ENCODE measurements at regions not wholly inside any gene's neighbourhood (a gene's known extent, or its start where the extent isn't known, plus 50 kb on each side); places are given as distances from the start of the nearest gene placed in this dataset.

DNA sequence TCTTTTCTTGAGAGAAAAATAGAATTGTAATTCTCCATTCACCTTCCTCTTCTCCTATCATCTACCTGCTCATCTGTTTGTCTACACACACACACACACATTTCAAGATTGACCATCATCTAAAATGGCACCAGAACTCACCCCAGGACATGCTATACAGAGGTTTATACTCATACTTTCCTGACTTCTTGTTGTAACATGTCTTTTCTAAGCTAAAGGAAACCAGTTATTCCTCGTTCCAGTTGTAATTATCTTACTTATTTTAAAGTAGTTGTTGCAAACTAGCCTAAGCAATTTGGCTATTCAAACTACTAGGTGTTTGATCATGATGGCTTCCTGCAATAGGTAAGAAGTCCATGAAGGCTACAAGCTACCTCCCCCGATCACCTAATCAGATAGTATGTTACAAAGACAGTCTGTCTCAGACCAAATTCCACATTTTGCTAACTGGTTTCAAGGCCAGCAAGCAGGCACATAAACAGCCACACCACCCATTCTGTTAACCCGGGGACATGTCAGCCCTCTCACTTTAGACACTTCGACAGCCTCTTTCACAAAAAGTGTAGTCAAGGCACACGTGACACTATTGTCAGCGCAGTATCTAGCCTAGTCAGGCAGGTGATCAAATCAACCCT, 189.7 kb downstream of the SHQ1 start:
- DNase-seq (ENCODE audit: low read depth): no peak
- in situ Hi-C loops (cut with HindIII; ENCODE audit: low sequenced_read_pairs): no loop called here
- H3K4me3 ChIP-seq (ENCODE audit: low read depth, low read length): no peak overlapping the region
- TF ChIP-seq, protein P1, sequence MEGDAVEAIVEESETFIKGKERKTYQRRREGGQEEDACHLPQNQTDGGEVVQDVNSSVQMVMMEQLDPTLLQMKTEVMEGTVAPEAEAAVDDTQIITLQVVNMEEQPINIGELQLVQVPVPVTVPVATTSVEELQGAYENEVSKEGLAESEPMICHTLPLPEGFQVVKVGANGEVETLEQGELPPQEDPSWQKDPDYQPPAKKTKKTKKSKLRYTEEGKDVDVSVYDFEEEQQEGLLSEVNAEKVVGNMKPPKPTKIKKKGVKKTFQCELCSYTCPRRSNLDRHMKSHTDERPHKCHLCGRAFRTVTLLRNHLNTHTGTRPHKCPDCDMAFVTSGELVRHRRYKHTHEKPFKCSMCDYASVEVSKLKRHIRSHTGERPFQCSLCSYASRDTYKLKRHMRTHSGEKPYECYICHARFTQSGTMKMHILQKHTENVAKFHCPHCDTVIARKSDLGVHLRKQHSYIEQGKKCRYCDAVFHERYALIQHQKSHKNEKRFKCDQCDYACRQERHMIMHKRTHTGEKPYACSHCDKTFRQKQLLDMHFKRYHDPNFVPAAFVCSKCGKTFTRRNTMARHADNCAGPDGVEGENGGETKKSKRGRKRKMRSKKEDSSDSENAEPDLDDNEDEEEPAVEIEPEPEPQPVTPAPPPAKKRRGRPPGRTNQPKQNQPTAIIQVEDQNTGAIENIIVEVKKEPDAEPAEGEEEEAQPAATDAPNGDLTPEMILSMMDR (IDR thresholded peaks at IDR 0.05; ENCODE audit: low read depth, low read length, missing control alignments): no peak

- TF ChIP-seq, protein P1 (IDR thresholded peaks at IDR 0.05; ENCODE audit: low read depth, low read length, missing control alignments): no peak
- no peak overlapping the region for H3K4me3 ChIP-seq (ENCODE audit: low read depth, low read length)
- in situ Hi-C loops (cut with HindIII; ENCODE audit: low sequenced_read_pairs): no loop called here
- peak; percentile 54 for DNase-seq (ENCODE audit: low read depth)
These were observed 190.6 kb downstream of the SHQ1 start for GRCh38 chr3:72657666-72658065.

DNA sequence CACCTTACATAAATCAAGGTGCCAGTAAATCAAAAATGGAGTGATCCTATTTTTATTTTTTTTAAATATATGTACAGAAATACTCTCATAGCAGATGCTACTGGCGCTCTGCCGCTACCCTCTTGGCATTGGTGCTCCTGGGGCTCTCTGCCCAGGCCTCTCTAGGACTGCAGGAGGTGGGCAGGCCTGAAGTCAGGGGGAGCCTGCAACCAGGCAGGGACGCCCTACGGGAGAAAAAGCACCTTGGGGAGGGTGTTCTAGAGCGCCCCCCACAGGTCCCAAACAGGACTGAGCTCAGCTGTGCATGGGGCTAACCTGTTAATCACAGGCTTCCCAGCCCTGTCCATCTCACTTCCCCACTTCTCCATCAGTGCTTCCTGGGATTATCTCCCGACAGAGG, 192.5 kb downstream of the SHQ1 start:
- TF ChIP-seq, protein P1 (IDR thresholded peaks at IDR 0.05; ENCODE audit: low read depth, low read length, missing control alignments): peak; percentile 25
- no peak for DNase-seq (ENCODE audit: low read depth)
- in situ Hi-C loops (cut with HindIII; ENCODE audit: low sequenced_read_pairs): no loop called here
- no peak overlapping the region for H3K4me3 ChIP-seq (ENCODE audit: low read depth, low read length)

GRCh38 chr3:72655131-72655551, 193.1 kb downstream of the SHQ1 start:
- TF ChIP-seq, protein P1 (IDR thresholded peaks at IDR 0.05; ENCODE audit: low read depth, low read length, missing control alignments): no peak
- H3K4me3 ChIP-seq (ENCODE audit: low read depth, low read length): peak overlapping the region; percentile 0
- in situ Hi-C loops (cut with HindIII; ENCODE audit: low sequenced_read_pairs): no loop called here
- peak; percentile 54 for DNase-seq (ENCODE audit: low read depth)

- in situ Hi-C loops (cut with HindIII; ENCODE audit: low sequenced_read_pairs): no loop called here
- TF ChIP-seq, protein P1 (IDR thresholded peaks at IDR 0.05; ENCODE audit: low read depth, low read length, missing control alignments): no peak
- DNase-seq (ENCODE audit: low read depth): no peak
- no peak overlapping the region for H3K4me3 ChIP-seq (ENCODE audit: low read depth, low read length)
These were observed 195.8 kb downstream of the SHQ1 start for GRCh38 chr3:72652395-72652794.

DNA sequence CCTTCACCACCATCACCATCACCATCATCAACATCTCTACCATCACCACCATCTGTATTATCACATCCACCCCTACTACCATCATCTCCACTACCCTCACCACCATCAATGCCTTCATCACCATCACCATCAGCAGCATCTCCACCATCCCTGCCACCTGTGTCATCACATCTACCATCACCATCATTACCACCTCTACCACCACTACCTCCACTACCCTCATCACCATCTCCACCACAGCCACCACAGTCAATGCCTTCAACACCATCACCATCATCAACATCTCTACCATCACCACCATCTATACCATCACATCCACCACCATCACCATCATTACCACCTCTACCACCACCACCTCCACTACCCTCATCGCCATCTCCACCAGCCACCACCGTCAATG, 196.7 kb downstream of the SHQ1 start:
- in situ Hi-C loops (cut with HindIII; ENCODE audit: low sequenced_read_pairs): no loop called here
- DNase-seq (ENCODE audit: low read depth): no peak
- TF ChIP-seq, protein P1 (IDR thresholded peaks at IDR 0.05; ENCODE audit: low read depth, low read length, missing control alignments): no peak
- no peak overlapping the region for H3K4me3 ChIP-seq (ENCODE audit: low read depth, low read length)
